Stimulated activated naive CD8-positive, alpha-beta T cell treated with anti-CD3 and anti-CD28 coated beads, Interleukin-15, Interleukin-2, amounts not matched to agents 100 ng/mL and 50 ng/mL, for 24 hours (primary cell): ENCODE measurements at regions not wholly inside any gene's neighbourhood (a gene's known extent, or its start where the extent isn't known, plus 50 kb on each side); places are given as distances from the start of the nearest gene placed in this dataset.
"Not testable (repeated sequence)": the region's sequence is repeated elsewhere in the genome, so short reads cannot be mapped to it uniquely, and the experiment has no call there.

Source experiments
- H3K27ac Mint-ChIP-seq: one replicate; pipeline ENCODE4 v1.8.0; 2021; ENCODE audit warnings: mild to moderate bottlenecking, mixed read lengths
- H3K27me3 Mint-ChIP-seq: one replicate; pipeline ENCODE4 v1.8.0; 2021; ENCODE audit warnings: mixed read lengths
- H3K36me3 Mint-ChIP-seq: one replicate; pipeline ENCODE4 v1.8.0; 2021; ENCODE audit warnings: low read depth, mixed read lengths
- H3K4me1 Mint-ChIP-seq: one replicate; pipeline ENCODE4 v1.8.0; 2021; ENCODE audit warnings: low read depth, mixed read lengths
- H3K4me3 Mint-ChIP-seq: one replicate; pipeline ENCODE4 v1.8.0; 2021; ENCODE audit warnings: mild to moderate bottlenecking, mixed read lengths
- H3K9me3 Mint-ChIP-seq: one replicate; pipeline ENCODE4 v1.8.0; 2021; ENCODE audit warnings: mixed read lengths

GRCh38 chr4:60721685-60722084 is 478.4 kb upstream of the ADGRL3 start:
- H3K9me3 Mint-ChIP-seq = peaks cover 5% of the 10 kb centered on the region
- H3K36me3 Mint-ChIP-seq = no peaks in the 10 kb centered on the region
- H3K27ac Mint-ChIP-seq = no peak overlapping the region
- H3K4me1 Mint-ChIP-seq = no peaks in the 10 kb centered on the region
- H3K27me3 Mint-ChIP-seq = no peaks in the 10 kb centered on the region
- H3K4me3 Mint-ChIP-seq = no peak overlapping the region

- H3K4me1 Mint-ChIP-seq = no peaks in the 10 kb centered on the region
- no peak overlapping the region for H3K27ac Mint-ChIP-seq
- peaks cover 5% of the 10 kb centered on the region for H3K9me3 Mint-ChIP-seq
- no peaks in the 10 kb centered on the region for H3K36me3 Mint-ChIP-seq
- H3K4me3 Mint-ChIP-seq = no peak overlapping the region
- H3K27me3 Mint-ChIP-seq = no peaks in the 10 kb centered on the region
Observed at GRCh38 chr4:60723796-60724195, 476.3 kb upstream of the ADGRL3 start.

GRCh38 chr4:60724623-60725022 is 475.5 kb upstream of the ADGRL3 start:
- no peak overlapping the region for H3K27ac Mint-ChIP-seq
- no peaks in the 10 kb centered on the region for H3K27me3 Mint-ChIP-seq
- H3K4me1 Mint-ChIP-seq = no peaks in the 10 kb centered on the region
- peaks cover 5% of the 10 kb centered on the region for H3K9me3 Mint-ChIP-seq
- H3K4me3 Mint-ChIP-seq = no peak overlapping the region
- no peaks in the 10 kb centered on the region for H3K36me3 Mint-ChIP-seq

- H3K27ac Mint-ChIP-seq = no peak overlapping the region
- no peaks in the 10 kb centered on the region for H3K36me3 Mint-ChIP-seq
- no peaks in the 10 kb centered on the region for H3K4me1 Mint-ChIP-seq
- H3K27me3 Mint-ChIP-seq = no peaks in the 10 kb centered on the region
- no peak overlapping the region for H3K4me3 Mint-ChIP-seq
- H3K9me3 Mint-ChIP-seq = peaks cover 5% of the 10 kb centered on the region
Observed at GRCh38 chr4:60726779-60727178, 473.3 kb upstream of the ADGRL3 start.

GRCh38 chr4:60729194-60729593 is 470.9 kb upstream of the ADGRL3 start:
- no peaks in the 10 kb centered on the region for H3K27me3 Mint-ChIP-seq
- no peak overlapping the region for H3K4me3 Mint-ChIP-seq
- peaks cover 5% of the 10 kb centered on the region for H3K9me3 Mint-ChIP-seq
- H3K27ac Mint-ChIP-seq = no peak overlapping the region
- no peaks in the 10 kb centered on the region for H3K4me1 Mint-ChIP-seq
- no peaks in the 10 kb centered on the region for H3K36me3 Mint-ChIP-seq

GRCh38 chr4:60729764-60730163 is 470.4 kb upstream of the ADGRL3 start:
- H3K27ac Mint-ChIP-seq = not testable (repeated sequence)

GRCh38 chr4:60737858-60738257 is 462.3 kb upstream of the ADGRL3 start:
- no peak overlapping the region for H3K27ac Mint-ChIP-seq
- peaks cover 17% of the 10 kb centered on the region for H3K9me3 Mint-ChIP-seq
- no peaks in the 10 kb centered on the region for H3K4me1 Mint-ChIP-seq
- no peaks in the 10 kb centered on the region for H3K27me3 Mint-ChIP-seq
- H3K4me3 Mint-ChIP-seq = no peak overlapping the region
- H3K36me3 Mint-ChIP-seq = no peaks in the 10 kb centered on the region

More at GRCh38 chr4:60729764-60730163, 470.4 kb upstream of the ADGRL3 start:
- not testable (repeated sequence) for H3K9me3 Mint-ChIP-seq, H3K36me3 Mint-ChIP-seq, H3K4me3 Mint-ChIP-seq, H3K4me1 Mint-ChIP-seq, H3K27me3 Mint-ChIP-seq

- H3K9me3 Mint-ChIP-seq = peaks cover 9% of the 10 kb centered on the region
- no peak overlapping the region for H3K4me3 Mint-ChIP-seq
- H3K4me1 Mint-ChIP-seq = no peaks in the 10 kb centered on the region
- no peaks in the 10 kb centered on the region for H3K36me3 Mint-ChIP-seq
- no peaks in the 10 kb centered on the region for H3K27me3 Mint-ChIP-seq
- H3K27ac Mint-ChIP-seq = no peak overlapping the region
Observed at GRCh38 chr4:60743654-60744053, 456.5 kb upstream of the ADGRL3 start.

- no peaks in the 10 kb centered on the region for H3K36me3 Mint-ChIP-seq
- H3K27me3 Mint-ChIP-seq = no peaks in the 10 kb centered on the region
- H3K4me1 Mint-ChIP-seq = no peaks in the 10 kb centered on the region
- H3K9me3 Mint-ChIP-seq = peaks cover 13% of the 10 kb centered on the region
- no peak overlapping the region for H3K27ac Mint-ChIP-seq
- no peak overlapping the region for H3K4me3 Mint-ChIP-seq
Observed at GRCh38 chr4:60744767-60745166, 455.4 kb upstream of the ADGRL3 start.

GRCh38 chr4:60745800-60746571 is 454.1 kb upstream of the ADGRL3 start:
- Mint-ChIP-seq H3K4me3 (no peak overlapping the region), H3K27ac (no peak overlapping the region)

GRCh38 chr4:60750962-60751361 is 449.2 kb upstream of the ADGRL3 start:
- Mint-ChIP-seq H3K9me3 (peaks cover 9% of the 10 kb centered on the region), H3K27ac (no peak overlapping the region), H3K4me1 (no peaks in the 10 kb centered on the region), H3K36me3 (no peaks in the 10 kb centered on the region), H3K27me3 (no peaks in the 10 kb centered on the region), H3K4me3 (no peak overlapping the region)

More at GRCh38 chr4:60745800-60746571, 454.1 kb upstream of the ADGRL3 start:
- H3K4me1 Mint-ChIP-seq = no peaks in the 10 kb centered on the region
- no peaks in the 10 kb centered on the region for H3K27me3 Mint-ChIP-seq
- H3K9me3 Mint-ChIP-seq = peaks cover 9% of the 10 kb centered on the region
- H3K36me3 Mint-ChIP-seq = no peaks in the 10 kb centered on the region

- H3K9me3 Mint-ChIP-seq = peaks cover 11% of the 10 kb centered on the region
- H3K36me3 Mint-ChIP-seq = no peaks in the 10 kb centered on the region
- H3K27ac Mint-ChIP-seq = no peak overlapping the region
- no peaks in the 10 kb centered on the region for H3K4me1 Mint-ChIP-seq
- no peaks in the 10 kb centered on the region for H3K27me3 Mint-ChIP-seq
- no peak overlapping the region for H3K4me3 Mint-ChIP-seq
Observed at GRCh38 chr4:60757986-60758680, 442.0 kb upstream of the ADGRL3 start.

- no peaks in the 10 kb centered on the region for H3K36me3 Mint-ChIP-seq
- H3K4me1 Mint-ChIP-seq = no peaks in the 10 kb centered on the region
- H3K27me3 Mint-ChIP-seq = no peaks in the 10 kb centered on the region
- no peak overlapping the region for H3K27ac Mint-ChIP-seq
- peaks cover 11% of the 10 kb centered on the region for H3K9me3 Mint-ChIP-seq
- H3K4me3 Mint-ChIP-seq = no peak overlapping the region
Observed at GRCh38 chr4:60759518-60760245, 440.4 kb upstream of the ADGRL3 start.

- peaks cover 5% of the 10 kb centered on the region for H3K9me3 Mint-ChIP-seq
Observed at GRCh38 chr4:60780874-60781273, 419.3 kb upstream of the ADGRL3 start.

GRCh38 chr4:60790608-60791007 is 409.5 kb upstream of the ADGRL3 start:
- no peak overlapping the region for H3K4me3 Mint-ChIP-seq
- no peaks in the 10 kb centered on the region for H3K27me3 Mint-ChIP-seq
- no peaks in the 10 kb centered on the region for H3K36me3 Mint-ChIP-seq
- no peak overlapping the region for H3K27ac Mint-ChIP-seq
- peaks cover 5% of the 10 kb centered on the region for H3K9me3 Mint-ChIP-seq
- H3K4me1 Mint-ChIP-seq = no peaks in the 10 kb centered on the region

More at GRCh38 chr4:60780874-60781273, 419.3 kb upstream of the ADGRL3 start:
- H3K4me1 Mint-ChIP-seq = no peaks in the 10 kb centered on the region
- H3K27ac Mint-ChIP-seq = no peak overlapping the region
- H3K36me3 Mint-ChIP-seq = no peaks in the 10 kb centered on the region
- H3K4me3 Mint-ChIP-seq = no peak overlapping the region
- no peaks in the 10 kb centered on the region for H3K27me3 Mint-ChIP-seq
